ENCODE measurements at regions not wholly inside any gene's neighbourhood (a gene's known extent, or its start where the extent isn't known, plus 50 kb on each side); places are given as distances from the start of the nearest gene placed in this dataset.

DNA sequence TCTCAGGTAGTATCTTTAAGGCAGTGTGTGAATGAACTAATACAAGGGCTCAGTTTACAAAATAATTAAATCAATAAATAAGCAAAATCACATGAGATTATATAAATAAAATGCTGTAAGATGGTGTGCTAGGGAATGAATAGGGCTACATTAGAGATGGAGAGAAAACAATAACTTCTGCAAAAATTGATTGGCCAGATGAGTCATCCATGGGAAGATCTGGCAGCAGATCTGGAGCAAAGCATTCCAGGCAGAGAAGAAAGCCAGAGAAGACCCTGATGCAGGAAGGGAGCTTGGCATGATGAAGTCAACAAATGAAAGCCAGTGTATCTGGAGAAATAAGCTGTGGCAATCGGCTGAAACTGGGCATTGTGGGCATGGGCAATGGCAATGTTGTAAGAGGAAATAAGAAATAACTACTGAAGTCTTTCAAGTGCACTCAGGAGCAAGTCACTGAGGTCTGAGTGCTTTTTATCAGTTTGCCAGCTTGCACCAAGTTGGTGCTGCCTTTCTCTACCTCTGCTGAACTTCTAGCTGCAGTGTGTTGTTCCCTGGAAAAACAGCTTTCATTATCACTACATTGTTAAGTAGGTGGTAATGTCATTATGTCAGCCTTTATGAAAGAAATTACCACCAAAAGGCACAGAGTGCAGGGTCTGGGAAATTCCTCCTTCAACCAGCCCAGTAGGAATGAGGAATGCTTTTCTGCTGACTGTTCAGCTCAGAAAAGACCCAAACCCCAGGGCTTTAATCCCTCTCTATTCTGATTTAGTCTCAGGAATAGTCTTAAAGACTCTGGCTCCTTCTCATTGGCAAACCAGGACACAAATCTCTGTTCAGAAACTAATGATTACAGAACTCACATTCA lies 231.6 kb downstream of the HTR1B start:
- in situ Hi-C loops (cut with HindIII; ENCODE audit: low pct_unique_long_range_greater_than_20kb, low sequenced_read_pairs) = no loop called here

DNA sequence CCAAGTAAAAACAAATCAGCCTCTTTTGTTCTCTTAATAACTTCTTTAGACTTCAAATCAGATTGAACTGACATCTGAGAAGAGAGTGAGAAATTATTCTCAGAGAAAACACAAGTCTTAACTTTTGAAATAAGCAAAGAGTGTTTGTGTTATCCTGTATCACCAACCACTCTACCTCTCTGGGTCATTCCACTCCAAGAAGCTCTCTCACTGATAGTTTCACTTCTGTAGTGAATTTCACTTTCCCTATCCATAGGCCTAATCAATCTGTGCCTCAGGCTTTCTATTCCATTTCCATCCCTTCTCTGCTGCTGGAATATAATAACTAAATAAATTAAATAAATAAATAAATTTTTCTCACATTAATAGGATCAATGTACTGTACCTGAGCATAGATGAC lies 235.0 kb downstream of the HTR1B start:
- in situ Hi-C loops (cut with HindIII; ENCODE audit: low pct_unique_long_range_greater_than_20kb, low sequenced_read_pairs) = no loop called here

More for the DNA sequence above, 231.6 kb downstream of the HTR1B start:
- no peak for DNase-seq (ENCODE audit: low read depth)

GRCh38 chr6:77217896-77218295 lies 245.4 kb downstream of the HTR1B start:
- in situ Hi-C loops (cut with HindIII; ENCODE audit: low pct_unique_long_range_greater_than_20kb, low sequenced_read_pairs) = no loop called here

More for the DNA sequence above, 235.0 kb downstream of the HTR1B start:
- DNase-seq (ENCODE audit: low read depth) = no peak

GRCh38 chr6:77205936-77206335 lies 257.4 kb downstream of the HTR1B start:
- in situ Hi-C loops (cut with HindIII; ENCODE audit: low pct_unique_long_range_greater_than_20kb, low sequenced_read_pairs) = no loop called here
- DNase-seq (ENCODE audit: low read depth) = no peak

More at GRCh38 chr6:77217896-77218295, 245.4 kb downstream of the HTR1B start:
- no peak for DNase-seq (ENCODE audit: low read depth)

GRCh38 chr6:77204555-77204954 lies 258.7 kb downstream of the HTR1B start:
- in situ Hi-C loops (cut with HindIII; ENCODE audit: low pct_unique_long_range_greater_than_20kb, low sequenced_read_pairs) = no loop called here
- DNase-seq (ENCODE audit: low read depth) = no peak

DNA sequence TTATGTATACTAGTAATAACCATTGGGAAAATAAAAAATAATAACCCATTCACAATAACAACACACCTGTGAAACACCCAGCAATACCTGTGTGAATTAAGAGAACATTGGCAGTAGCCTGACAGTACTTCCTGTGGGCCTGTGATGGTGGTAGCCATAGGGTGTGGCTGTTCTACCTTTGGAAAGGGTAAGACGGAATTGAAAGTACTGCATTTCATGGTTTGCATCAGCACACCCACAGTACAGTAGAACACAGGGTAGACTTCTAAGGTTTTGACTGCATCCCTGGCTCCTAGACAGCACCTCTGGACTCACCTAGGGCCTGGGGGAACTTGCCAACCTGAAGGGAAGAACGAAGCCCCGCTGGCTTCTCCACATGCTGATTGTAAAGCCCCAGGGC lies 279.8 kb downstream of the HTR1B start:
- in situ Hi-C loops (cut with HindIII; ENCODE audit: low pct_unique_long_range_greater_than_20kb, low sequenced_read_pairs) = no loop called here
- DNase-seq (ENCODE audit: low read depth) = no peak

GRCh38 chr6:77181749-77182148 lies 281.5 kb downstream of the HTR1B start:
- DNase-seq (ENCODE audit: low read depth) = no peak
- in situ Hi-C loops (cut with HindIII; ENCODE audit: low pct_unique_long_range_greater_than_20kb, low sequenced_read_pairs) = no loop called here

- in situ Hi-C loops (cut with HindIII; ENCODE audit: low pct_unique_long_range_greater_than_20kb, low sequenced_read_pairs) = no loop called here
- DNase-seq (ENCODE audit: low read depth) = peak; percentile 30
Measured at GRCh38 chr6:77180326-77180725, 283.0 kb downstream of the HTR1B start.

DNA sequence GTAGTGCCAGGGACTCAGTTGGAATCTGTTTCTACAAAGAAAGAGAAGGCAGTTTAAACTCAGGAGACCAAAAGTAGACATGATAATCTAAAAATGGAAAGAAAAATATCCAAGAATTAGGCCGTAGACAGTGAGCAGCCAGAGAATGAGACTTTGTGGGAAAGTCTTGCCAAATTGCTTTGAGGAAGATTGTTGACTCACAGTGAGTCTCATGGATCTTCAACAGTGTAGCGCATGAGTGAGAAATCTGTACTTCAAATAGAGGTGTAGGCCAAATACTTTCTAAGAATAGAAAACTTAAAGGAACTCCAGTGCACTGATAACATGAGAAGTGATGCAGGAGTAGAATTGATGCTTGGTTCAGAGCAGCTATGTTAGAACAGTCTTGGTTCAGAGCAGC lies 284.5 kb downstream of the HTR1B start:
- in situ Hi-C loops (cut with HindIII; ENCODE audit: low pct_unique_long_range_greater_than_20kb, low sequenced_read_pairs) = no loop called here
- peak; percentile 2 for DNase-seq (ENCODE audit: low read depth)

GRCh38 chr6:77177470-77177869 lies 285.8 kb downstream of the HTR1B start:
- in situ Hi-C loops (cut with HindIII; ENCODE audit: low pct_unique_long_range_greater_than_20kb, low sequenced_read_pairs) = no loop called here
- DNase-seq (ENCODE audit: low read depth) = no peak

GRCh38 chr6:77173472-77174074 lies 289.7 kb downstream of the HTR1B start:
- no peak for DNase-seq (ENCODE audit: low read depth)
- in situ Hi-C loops (cut with HindIII; ENCODE audit: low pct_unique_long_range_greater_than_20kb, low sequenced_read_pairs) = no loop called here

DNA sequence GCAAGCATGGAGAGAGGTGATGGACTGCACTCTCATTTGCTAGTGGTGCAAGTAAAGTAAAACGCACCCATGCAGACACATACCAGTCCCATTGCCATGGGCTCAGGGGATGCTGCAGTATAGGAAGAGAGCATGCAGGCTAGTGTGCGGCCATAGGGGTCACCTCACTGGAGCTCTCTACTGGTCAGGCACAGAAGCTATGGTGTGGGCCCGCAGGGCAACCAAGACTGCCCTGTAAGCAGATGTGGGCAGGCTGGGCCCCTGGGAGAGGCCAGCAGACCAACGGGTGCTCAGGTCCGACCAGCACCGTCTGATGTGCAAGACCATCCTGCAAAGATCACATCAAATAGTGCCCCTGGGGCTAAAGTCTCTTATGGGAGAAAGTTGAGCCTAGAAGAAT lies 290.7 kb downstream of the HTR1B start:
- in situ Hi-C loops (cut with HindIII; ENCODE audit: low pct_unique_long_range_greater_than_20kb, low sequenced_read_pairs) = no loop called here
- DNase-seq (ENCODE audit: low read depth) = no peak

DNA sequence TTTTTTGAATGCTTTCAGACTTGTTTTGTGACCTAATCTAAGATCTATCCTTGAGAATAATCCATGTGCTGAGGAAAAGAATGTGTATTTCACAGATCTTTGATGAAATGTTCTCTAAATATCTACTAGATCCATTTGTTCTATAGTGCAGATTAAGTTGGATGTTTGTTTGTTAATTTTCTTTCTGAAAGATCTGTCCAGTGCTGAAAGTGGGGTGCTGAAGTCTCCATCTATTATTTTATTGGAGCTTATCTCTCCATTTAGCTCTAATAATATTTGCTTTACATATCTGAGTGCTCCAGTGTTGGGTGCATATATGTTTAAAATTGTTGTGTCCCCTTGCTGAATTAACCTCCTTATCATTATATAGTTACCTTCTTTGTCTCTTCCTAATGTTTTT lies 303.6 kb downstream of the HTR1B start:
- DNase-seq (ENCODE audit: low read depth) = no peak
- in situ Hi-C loops (cut with HindIII; ENCODE audit: low pct_unique_long_range_greater_than_20kb, low sequenced_read_pairs) = no loop called here

DNA sequence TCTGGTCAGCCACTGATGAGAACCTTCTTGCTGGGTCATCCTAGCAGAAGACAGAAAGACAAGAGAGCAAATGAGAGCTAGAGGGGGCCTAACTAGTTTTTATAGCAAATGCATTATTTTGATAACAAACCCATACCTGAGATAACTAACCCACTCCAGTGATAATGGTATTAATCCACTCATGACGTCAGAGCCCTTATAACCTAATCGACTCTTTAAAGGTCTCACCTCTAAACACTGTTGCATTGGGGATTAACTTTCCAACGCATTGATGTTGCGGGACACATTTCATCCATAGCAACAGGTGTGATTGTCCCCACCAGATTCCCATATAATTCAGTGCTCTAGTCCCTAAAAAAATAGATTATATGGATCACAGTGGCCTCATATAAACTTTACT lies 312.1 kb downstream of the HTR1B start:
- in situ Hi-C loops (cut with HindIII; ENCODE audit: low pct_unique_long_range_greater_than_20kb, low sequenced_read_pairs) = no loop called here
- no peak for DNase-seq (ENCODE audit: low read depth)

GRCh38 chr6:77150736-77151135 lies 312.6 kb downstream of the HTR1B start:
- in situ Hi-C loops (cut with HindIII; ENCODE audit: low pct_unique_long_range_greater_than_20kb, low sequenced_read_pairs) = no loop called here
- DNase-seq (ENCODE audit: low read depth) = no peak

- in situ Hi-C loops (cut with HindIII; ENCODE audit: low pct_unique_long_range_greater_than_20kb, low sequenced_read_pairs) = no loop called here
- no peak for DNase-seq (ENCODE audit: low read depth)
Measured at GRCh38 chr6:77145244-77145643, 318.0 kb downstream of the HTR1B start.

DNA sequence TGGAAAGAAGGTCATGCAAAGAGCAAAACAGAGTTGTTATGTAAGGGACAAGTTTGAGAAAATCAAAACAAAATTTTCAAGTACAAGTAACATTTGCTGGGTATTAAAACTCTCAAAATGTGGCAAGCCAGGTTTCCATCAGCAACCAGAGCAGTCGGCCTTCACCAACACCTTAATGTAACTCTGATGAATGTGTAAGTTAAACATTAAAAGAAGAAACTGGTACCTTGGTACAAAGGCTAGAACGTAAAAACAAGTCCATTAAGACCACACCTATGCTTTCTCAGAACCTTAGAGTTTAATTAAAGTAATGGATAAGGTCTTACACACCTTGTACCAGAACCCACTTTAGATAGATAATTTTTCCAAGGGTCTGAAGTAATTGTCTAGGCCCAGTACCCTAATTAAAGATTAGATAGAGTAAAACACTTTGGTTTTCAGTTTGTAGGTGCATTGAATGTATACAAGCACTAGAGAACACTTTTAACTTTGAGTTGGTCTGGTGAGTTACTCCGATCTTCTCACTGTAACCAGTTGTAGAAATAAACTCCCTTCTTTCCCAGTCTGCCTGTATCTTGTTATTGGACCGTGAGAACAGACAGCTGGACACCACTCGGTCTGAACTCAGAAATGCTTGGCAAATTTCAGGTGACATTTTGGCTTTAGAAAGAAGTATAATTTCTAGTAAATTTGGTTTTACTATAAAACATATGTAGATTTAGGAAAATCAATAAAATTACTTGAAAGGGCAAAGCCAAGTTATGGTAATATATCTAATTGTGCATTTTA lies 319.4 kb downstream of the HTR1B start:
- no peak for DNase-seq (ENCODE audit: low read depth)
- in situ Hi-C loops (cut with HindIII; ENCODE audit: low pct_unique_long_range_greater_than_20kb, low sequenced_read_pairs) = no loop called here

GRCh38 chr6:77136086-77136485 lies 327.2 kb downstream of the HTR1B start:
- peak; percentile 16 for DNase-seq (ENCODE audit: low read depth)
- in situ Hi-C loops (cut with HindIII; ENCODE audit: low pct_unique_long_range_greater_than_20kb, low sequenced_read_pairs) = no loop called here

GRCh38 chr6:77133031-77133430 lies 330.3 kb downstream of the HTR1B start:
- DNase-seq (ENCODE audit: low read depth) = no peak
- in situ Hi-C loops (cut with HindIII; ENCODE audit: low pct_unique_long_range_greater_than_20kb, low sequenced_read_pairs) = no loop called here

Data from Caki2 (cell line).